NCI-H748 (cell line): ENCODE measurements at regions not wholly inside any gene's neighbourhood (a gene's known extent, or its start where the extent isn't known, plus 50 kb on each side); places are given as distances from the start of the nearest gene placed in this dataset.

Experiments used
- DNase-seq: peaks from one replicate; lab custom pipeline; 2025; ENCODE audit not compliant: unreplicated experiment; lab: John Stamatoyannopoulos, UW

GRCh38 chr5:51558682-51559081 lies 175.4 kb downstream of the ISL1 start:
- DNase-seq = no peak

GRCh38 chr5:51559339-51559738 lies 176.1 kb downstream of the ISL1 start:
- no peak for DNase-seq

GRCh38 chr5:51559921-51560658 lies 176.8 kb downstream of the ISL1 start:
- no peak for DNase-seq

GRCh38 chr5:51566953-51567352 lies 183.7 kb downstream of the ISL1 start:
- DNase-seq = no peak

GRCh38 chr5:51567636-51568035 lies 184.4 kb downstream of the ISL1 start:
- no peak for DNase-seq

- DNase-seq = no peak
Observed at GRCh38 chr5:51573835-51574234, 190.6 kb downstream of the ISL1 start.

- DNase-seq = no peak
Observed at GRCh38 chr5:51582871-51583394, 199.7 kb downstream of the ISL1 start.

GRCh38 chr5:51598026-51598425 lies 214.8 kb downstream of the ISL1 start:
- no peak for DNase-seq

GRCh38 chr5:51599587-51599986 lies 216.3 kb downstream of the ISL1 start:
- DNase-seq = peak; percentile 48

- DNase-seq = no peak
Observed at GRCh38 chr5:51604324-51604723, 221.1 kb downstream of the ISL1 start.

GRCh38 chr5:51606921-51607320 lies 223.7 kb downstream of the ISL1 start:
- no peak for DNase-seq

GRCh38 chr5:51618234-51618633 lies 235.0 kb downstream of the ISL1 start:
- DNase-seq = no peak

GRCh38 chr5:51621156-51621555 lies 237.9 kb downstream of the ISL1 start:
- no peak for DNase-seq

GRCh38 chr5:51622161-51622790 lies 239.0 kb downstream of the ISL1 start:
- DNase-seq = no peak

GRCh38 chr5:51625224-51625968 lies 242.1 kb downstream of the ISL1 start:
- no peak for DNase-seq

- no peak for DNase-seq
Observed at GRCh38 chr5:51632027-51632426, 248.8 kb downstream of the ISL1 start.

GRCh38 chr5:51632793-51633192 lies 249.5 kb downstream of the ISL1 start:
- DNase-seq = no peak

- DNase-seq = peak; percentile 38
Observed at GRCh38 chr5:51636973-51637372, 253.7 kb downstream of the ISL1 start.

GRCh38 chr5:51644976-51645375 lies 261.7 kb downstream of the ISL1 start:
- no peak for DNase-seq

GRCh38 chr5:51646482-51646881 lies 263.2 kb downstream of the ISL1 start:
- no peak for DNase-seq

GRCh38 chr5:51650824-51651223 lies 267.6 kb downstream of the ISL1 start:
- no peak for DNase-seq

GRCh38 chr5:51651476-51651875 lies 268.2 kb downstream of the ISL1 start:
- DNase-seq = no peak
